ENCODE measurements at regions not wholly inside any gene's neighbourhood (a gene's known extent, or its start where the extent isn't known, plus 50 kb on each side); places are given as distances from the start of the nearest gene placed in this dataset.

GRCh38 chr4:127498366-127498765 is 134.4 kb upstream of the INTU start:
- H3K4me1 ChIP-seq (ENCODE audit: control insufficient read depth, extremely low read depth, insufficient read depth, low read length) = no peaks in the 10 kb centered on the region
- ChIA-PET POLR2A (no interaction called here), CTCF (no interaction called here)
- no peaks in the 10 kb centered on the region for H4K20me1 ChIP-seq (replicated peaks; ENCODE audit: control insufficient read depth, extremely low read depth, insufficient read depth, low read length)
- no peak overlapping the region for H3K9ac ChIP-seq (replicated peaks; ENCODE audit: extremely low read depth, insufficient read depth, low read length)
- no peak overlapping the region for H2AFZ ChIP-seq (ENCODE audit: low read depth, low read length)
- DNase-seq (ENCODE audit: low read depth, low spot score) (no peak), FAIRE-seq (no peak)
- BruUV-seq (replicated peaks) = no TSS peak
- no peak overlapping the region for H3K4me2 ChIP-seq (ENCODE audit: insufficient read depth, low read length)
- H3K27ac ChIP-seq (ENCODE audit: insufficient read depth, low read depth, low read length) = no peak overlapping the region
- H3K79me2 ChIP-seq (ENCODE audit: control insufficient read depth, insufficient read depth, low read length) = no peaks in the 10 kb centered on the region
- H3K36me3 ChIP-seq (ENCODE audit: control insufficient read depth in 2 of 2, extremely low read depth in 1 of 2, insufficient read depth in 2 of 2, low read length in 2 of 2) = no peaks in the 10 kb centered on the region
- H3K4me3 ChIP-seq (replicated peaks in 1 of 3; ENCODE audit: insufficient read depth in 1 of 3, low read depth in 1 of 3, low read length in 3 of 3) = no peak overlapping the region
- intact Hi-C loops (cut with micrococcal nuclease) (no loop called here), dilution Hi-C loops (cut with MboI; ENCODE audit: extremely low pct_ligation_motif_present, low sequenced_read_pairs) (no loop called here)
- TF ChIP-seq POLR2A (IDR thresholded peaks at IDR 0.05; ENCODE audit: low read depth, low read length) (no peak), CTCF (IDR thresholded peaks at IDR 0.05; ENCODE audit: extremely low read depth in 1 of 2, insufficient read depth in 1 of 2, low read depth in 1 of 2, low read length in 2 of 2) (no peak), MYC (IDR thresholded peaks at IDR 0.05; ENCODE audit: low read depth, low read length) (no peak)
- H3K27me3 ChIP-seq (ENCODE audit: control insufficient read depth in 2 of 2, insufficient read depth in 2 of 2, low read length in 2 of 2) = no peaks in the 10 kb centered on the region
- no peaks in the 10 kb centered on the region for H3K9me1 ChIP-seq (replicated peaks; ENCODE audit: control insufficient read depth, extremely low read depth, insufficient read depth, low read length)
- no peaks in the 10 kb centered on the region for H3K9me3 ChIP-seq (replicated peaks; ENCODE audit: control insufficient read depth, insufficient read depth, low read length)

- Histone ChIP-seq H3K9me1 (replicated peaks; ENCODE audit: control insufficient read depth, extremely low read depth, insufficient read depth, low read length) (no peaks in the 10 kb centered on the region), H3K4me1 (ENCODE audit: control insufficient read depth, extremely low read depth, insufficient read depth, low read length) (no peaks in the 10 kb centered on the region), H3K9ac (replicated peaks; ENCODE audit: extremely low read depth, insufficient read depth, low read length) (no peak overlapping the region), H3K4me2 (ENCODE audit: insufficient read depth, low read length) (no peak overlapping the region), H3K27me3 (ENCODE audit: control insufficient read depth in 2 of 2, insufficient read depth in 2 of 2, low read length in 2 of 2) (no peaks in the 10 kb centered on the region), H3K79me2 (ENCODE audit: control insufficient read depth, insufficient read depth, low read length) (no peaks in the 10 kb centered on the region), H3K4me3 (replicated peaks in 1 of 3; ENCODE audit: insufficient read depth in 1 of 3, low read depth in 1 of 3, low read length in 3 of 3) (no peak overlapping the region), H3K36me3 (ENCODE audit: control insufficient read depth in 2 of 2, extremely low read depth in 1 of 2, insufficient read depth in 2 of 2, low read length in 2 of 2) (no peaks in the 10 kb centered on the region), H3K27ac (ENCODE audit: insufficient read depth, low read depth, low read length) (no peak overlapping the region), H2AFZ (ENCODE audit: low read depth, low read length) (no peak overlapping the region), H4K20me1 (replicated peaks; ENCODE audit: control insufficient read depth, extremely low read depth, insufficient read depth, low read length) (no peaks in the 10 kb centered on the region), H3K9me3 (replicated peaks; ENCODE audit: control insufficient read depth, insufficient read depth, low read length) (no peaks in the 10 kb centered on the region)
- DNase-seq (ENCODE audit: low read depth, low spot score) = no peak
- intact Hi-C loops (cut with micrococcal nuclease) (no loop called here), dilution Hi-C loops (cut with MboI; ENCODE audit: extremely low pct_ligation_motif_present, low sequenced_read_pairs) (no loop called here)
- no TSS peak for BruUV-seq (replicated peaks)
- no peak for TF ChIP-seq CTCF (IDR thresholded peaks at IDR 0.05; ENCODE audit: extremely low read depth in 1 of 2, insufficient read depth in 1 of 2, low read depth in 1 of 2, low read length in 2 of 2)
- no peak for TF ChIP-seq MYC (IDR thresholded peaks at IDR 0.05; ENCODE audit: low read depth, low read length)
- TF ChIP-seq POLR2A (IDR thresholded peaks at IDR 0.05; ENCODE audit: low read depth, low read length) = no peak
- TF ChIP-seq JUN (IDR thresholded peaks at IDR 0.05; ENCODE audit: borderline replicate concordance, insufficient read depth, insufficient read length, low read depth) = no peak
- TF ChIP-seq GATA2 (IDR thresholded peaks at IDR 0.05; ENCODE audit: insufficient read depth, insufficient read length, low read depth, low read length) = no peak
- no peak for TF ChIP-seq POLR2AphosphoS5 (IDR thresholded peaks at IDR 0.05; ENCODE audit: insufficient read depth, low read depth, low read length)
- no peak for TF ChIP-seq MAX (IDR thresholded peaks at IDR 0.05; ENCODE audit: insufficient read depth, insufficient read length)
- TF ChIP-seq EZH2 (IDR thresholded peaks at IDR 0.05; ENCODE audit: borderline replicate concordance, low read depth, low read length, severe bottlenecking) = no peak
- TF ChIP-seq FOS (IDR thresholded peaks at IDR 0.05; ENCODE audit: borderline replicate concordance, insufficient read depth, low read length) = no peak
- FAIRE-seq = no peak
- POLR2A ChIA-PET = no interaction called here
- CTCF ChIA-PET = no interaction called here
These were observed 132.5 kb upstream of the INTU start for GRCh38 chr4:127500242-127500641.
